HG02610 (cell line): ENCODE measurements at regions not wholly inside any gene's neighbourhood (a gene's known extent, or its start where the extent isn't known, plus 50 kb on each side); places are given as distances from the start of the nearest gene placed in this dataset.
"Not testable (repeated sequence)": the region's sequence is repeated elsewhere in the genome, so short reads cannot be mapped to it uniquely, and the experiment has no call there.

Experiments used
- ATAC-seq: cut with Tn5 transposase; IDR thresholded peaks from one replicate; pipeline ENCODE4 v1.9.1; 2021; ENCODE audit warnings: mild to moderate bottlenecking, moderate library complexity; ENCODE audit not compliant: unreplicated experiment

GRCh38 chr2:7094231-7094741 lies 177.1 kb downstream of the RNF144A start:
- ATAC-seq = no peak

- ATAC-seq = no peak
Measured at GRCh38 chr2:7096726-7097352, 179.6 kb downstream of the RNF144A start.

DNA sequence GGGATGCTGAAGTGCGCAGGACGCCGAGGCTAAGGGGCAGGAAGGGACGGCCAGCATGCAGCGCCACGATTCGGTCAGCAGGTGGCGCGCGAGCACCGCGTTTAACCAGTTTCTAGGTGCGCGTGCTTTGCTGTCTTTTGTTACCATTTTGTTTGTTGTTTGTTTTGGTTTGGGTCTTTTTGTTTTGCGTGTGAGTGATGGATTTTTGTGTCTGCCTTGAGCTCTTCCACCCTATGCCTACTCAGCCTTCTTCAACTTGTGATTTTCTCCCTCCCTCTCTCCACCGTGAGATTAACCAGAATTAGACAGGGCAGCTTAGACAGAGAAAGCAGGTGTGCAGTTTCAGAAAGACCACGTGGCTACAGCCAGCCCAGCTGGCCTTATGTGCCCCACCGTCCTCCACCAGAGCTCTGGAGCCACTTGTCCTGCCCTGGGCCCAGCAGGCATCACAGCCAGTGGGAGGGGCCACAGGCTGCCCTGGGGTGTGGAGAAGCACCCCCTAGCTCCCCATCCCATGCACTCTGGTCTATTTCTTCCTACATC lies 180.2 kb downstream of the RNF144A start:
- ATAC-seq = peak; percentile 89

DNA sequence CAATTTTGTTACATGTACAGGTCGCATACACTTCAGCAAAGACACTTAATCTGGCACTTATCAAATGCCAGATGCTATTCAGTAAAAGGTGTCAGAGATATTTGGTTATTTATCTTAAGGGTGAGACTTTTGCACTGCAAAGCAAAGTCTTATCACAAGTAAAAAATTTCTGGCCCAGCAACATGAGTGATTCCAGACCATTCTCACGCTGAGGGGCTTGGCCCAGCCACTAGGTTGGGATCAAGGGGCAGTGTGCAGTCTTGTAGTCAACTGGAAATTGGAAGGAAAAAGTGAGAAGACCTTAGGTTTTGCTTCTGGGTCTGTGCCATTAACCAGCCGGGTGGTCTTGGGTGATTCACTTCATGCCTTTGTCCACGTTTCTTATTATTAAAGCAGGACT lies 181.6 kb downstream of the RNF144A start:
- ATAC-seq = no peak

DNA sequence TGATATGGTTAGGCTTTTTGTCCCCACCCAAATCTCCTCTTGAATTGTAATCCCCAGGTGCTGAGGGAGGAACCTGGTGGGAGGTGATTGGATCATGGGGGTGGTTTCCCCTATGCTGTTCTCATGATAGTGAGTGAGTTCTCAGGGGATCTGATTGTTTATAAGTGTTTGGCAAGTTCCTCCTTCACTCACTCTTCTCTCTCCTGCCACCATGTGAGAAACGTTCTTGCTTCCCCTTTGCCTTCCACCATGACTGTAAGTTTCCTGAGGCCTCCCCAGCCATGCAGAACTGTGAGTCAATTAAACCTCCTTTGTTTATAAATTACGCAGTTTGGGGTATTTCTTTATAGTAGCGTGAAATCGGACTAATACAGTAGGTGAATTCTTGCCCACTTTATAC lies 182.5 kb downstream of the RNF144A start:
- ATAC-seq = not testable (repeated sequence)

GRCh38 chr2:7102826-7103225 lies 185.6 kb downstream of the RNF144A start:
- ATAC-seq = no peak

DNA sequence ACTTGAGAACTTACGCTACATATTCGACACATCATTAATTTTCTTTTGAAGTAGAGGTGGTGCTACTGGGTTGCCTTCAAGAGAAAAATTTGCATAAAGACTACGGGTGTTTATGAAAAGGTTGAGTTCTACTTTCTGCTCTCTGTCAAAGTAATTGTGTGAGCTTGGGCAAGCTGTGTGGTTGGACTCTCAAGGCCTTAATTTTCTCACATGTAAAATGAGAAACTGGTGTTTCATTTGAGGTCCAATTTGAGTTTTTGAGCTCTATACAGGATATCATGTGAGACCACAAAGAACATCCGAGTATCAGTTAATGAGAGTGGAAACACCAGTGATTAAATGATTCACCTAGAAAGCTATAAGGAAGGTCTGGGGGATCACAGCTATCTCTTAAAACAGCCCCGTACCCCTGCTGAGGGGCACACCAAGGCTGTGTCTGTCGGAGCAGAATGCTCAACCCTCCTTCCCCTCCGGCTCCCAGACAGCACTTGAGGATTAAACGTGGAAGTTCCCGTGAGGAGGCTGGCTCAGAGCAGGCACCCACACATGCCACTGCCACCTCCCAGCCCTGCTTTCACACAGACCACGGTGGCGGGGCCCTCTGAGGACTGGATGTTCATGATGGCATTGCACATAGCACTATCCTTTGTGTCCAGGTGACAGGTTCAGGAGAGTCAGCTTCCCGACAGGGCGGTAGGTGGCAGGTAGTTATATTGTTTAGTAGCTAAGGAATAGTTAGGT lies 191.8 kb downstream of the RNF144A start:
- ATAC-seq = no peak

DNA sequence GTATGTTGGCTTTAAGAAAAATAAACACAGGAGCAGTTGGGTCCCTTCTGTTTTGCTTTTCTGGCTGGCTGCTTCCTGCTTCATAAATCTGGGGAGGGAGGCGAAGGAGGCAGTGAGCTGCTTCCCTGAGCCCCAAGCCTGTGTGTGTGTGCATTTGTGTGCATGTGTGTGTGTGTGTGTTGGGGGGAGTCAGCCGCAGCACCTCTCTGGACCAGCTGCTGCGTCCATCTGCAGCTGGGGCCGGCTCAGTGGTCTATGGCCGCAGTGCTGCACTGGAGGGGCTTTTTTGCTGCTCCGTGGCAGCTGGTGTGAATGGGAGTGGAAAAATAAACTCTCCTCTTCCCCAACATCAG lies 192.3 kb downstream of the RNF144A start:
- no peak for ATAC-seq

GRCh38 chr2:7111626-7112025 lies 194.4 kb downstream of the RNF144A start:
- ATAC-seq = no peak

DNA sequence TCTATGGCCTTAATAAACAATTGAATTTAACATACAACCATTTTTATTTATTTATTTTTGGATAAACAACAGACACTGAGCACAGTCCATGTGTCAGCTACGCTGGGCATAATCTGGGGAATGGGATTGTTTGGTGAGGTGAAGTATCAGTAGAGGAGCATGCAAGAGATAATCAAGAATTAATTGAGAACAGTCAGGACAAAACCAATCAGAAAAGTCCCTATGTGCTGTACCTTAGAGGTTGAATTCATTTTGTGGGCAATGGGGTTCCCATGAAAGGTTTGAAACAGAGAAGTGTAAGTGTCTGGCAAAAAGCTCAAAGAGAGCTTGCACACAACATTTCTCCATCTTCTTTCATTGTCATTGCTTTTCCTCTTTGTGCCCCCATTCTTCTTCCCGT lies 198.2 kb downstream of the RNF144A start:
- ATAC-seq = no peak

GRCh38 chr2:7115906-7116305 lies 198.7 kb downstream of the RNF144A start:
- ATAC-seq = no peak

DNA sequence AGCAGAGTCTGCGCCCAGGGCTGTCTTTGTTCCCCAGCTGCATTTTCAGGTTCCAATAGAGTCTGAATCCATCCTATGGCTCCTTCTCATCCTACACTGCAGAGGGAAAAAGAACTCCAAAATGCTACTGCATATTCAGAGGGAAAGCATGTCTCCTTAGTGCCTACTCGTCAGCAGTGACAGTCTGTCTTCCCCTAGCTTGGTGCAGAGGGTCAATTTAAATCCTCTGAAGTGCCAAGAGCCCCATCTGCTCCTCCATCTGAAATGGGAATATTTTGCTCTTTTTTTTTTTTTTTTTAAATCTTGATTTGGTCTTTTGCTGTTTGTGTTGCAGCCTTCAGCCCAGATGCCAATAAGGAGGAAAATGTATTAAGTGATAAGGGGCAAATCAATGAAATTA lies 199.3 kb downstream of the RNF144A start:
- no peak for ATAC-seq

DNA sequence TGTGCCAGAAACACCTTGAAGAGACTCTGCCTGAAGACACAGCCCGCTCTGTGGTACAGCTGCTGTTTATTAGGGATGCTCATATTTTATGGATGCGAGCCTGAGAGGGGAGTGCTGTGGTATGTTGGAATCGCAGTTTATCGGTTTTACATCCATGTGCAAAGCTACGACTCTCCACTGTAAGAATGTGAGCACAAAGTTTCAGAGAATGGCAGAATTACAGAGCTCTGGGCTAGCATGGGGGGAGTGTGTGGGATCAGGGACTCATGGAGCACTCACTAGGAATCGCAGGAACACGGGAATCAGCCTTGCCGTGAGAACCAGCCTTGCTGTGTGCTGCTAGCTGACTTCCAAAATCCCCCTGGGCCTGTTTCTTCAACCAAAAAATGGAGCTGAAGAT lies 199.9 kb downstream of the RNF144A start:
- no peak for ATAC-seq

- ATAC-seq = no peak
Measured at GRCh38 chr2:7118606-7119131, 201.5 kb downstream of the RNF144A start.

DNA sequence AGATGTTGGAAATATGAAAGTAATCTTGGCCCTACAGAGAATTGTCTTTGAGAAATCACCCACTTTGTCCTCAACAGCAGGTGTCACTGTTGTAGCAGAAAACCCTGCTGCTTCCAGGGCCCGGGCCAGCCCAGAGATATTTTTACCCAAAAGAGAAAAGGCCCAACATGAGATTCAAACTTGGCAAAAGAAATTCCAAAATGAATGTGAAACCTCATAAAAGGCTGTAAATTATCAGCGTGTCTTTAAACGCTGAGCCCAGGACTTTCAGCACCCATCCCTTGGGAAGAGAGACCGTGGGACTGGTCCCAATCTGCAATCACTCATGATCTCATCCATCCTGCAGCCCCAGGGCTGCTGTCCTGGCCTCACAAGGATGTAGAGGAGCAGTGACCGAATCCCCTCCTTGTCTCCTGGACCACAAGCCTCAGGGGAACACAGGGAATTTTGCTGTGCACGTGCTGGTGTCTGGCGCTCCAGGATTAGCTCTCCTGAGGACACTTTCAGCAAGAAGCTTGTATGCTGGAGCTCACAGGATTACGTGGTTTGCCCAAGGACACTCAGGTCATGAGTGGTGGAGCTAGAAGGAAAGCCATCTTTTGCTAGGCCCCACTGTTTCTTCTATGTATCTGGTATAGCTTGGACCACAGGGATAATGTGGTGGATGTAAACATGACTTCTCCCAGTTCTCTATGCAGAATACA lies 202.1 kb downstream of the RNF144A start:
- ATAC-seq = no peak

DNA sequence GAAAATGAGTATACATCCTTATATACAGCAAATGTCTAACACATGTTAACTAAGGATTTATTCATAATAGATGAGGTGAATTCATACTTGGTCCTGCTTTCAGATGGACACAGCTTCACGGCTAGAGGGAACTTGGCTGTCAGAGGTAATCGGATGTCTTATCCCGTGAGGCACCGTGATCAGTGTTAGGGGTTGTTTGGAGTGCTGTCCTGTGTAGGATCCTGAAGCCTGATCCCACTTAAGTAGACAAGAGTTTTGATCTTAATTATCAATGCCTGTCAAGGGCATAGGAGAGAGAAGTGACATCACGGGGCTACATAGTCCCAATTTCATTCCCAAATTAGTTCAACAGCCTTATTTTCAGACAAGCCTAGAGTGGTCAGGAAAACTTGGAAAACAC lies 204.6 kb downstream of the RNF144A start:
- ATAC-seq = no peak

DNA sequence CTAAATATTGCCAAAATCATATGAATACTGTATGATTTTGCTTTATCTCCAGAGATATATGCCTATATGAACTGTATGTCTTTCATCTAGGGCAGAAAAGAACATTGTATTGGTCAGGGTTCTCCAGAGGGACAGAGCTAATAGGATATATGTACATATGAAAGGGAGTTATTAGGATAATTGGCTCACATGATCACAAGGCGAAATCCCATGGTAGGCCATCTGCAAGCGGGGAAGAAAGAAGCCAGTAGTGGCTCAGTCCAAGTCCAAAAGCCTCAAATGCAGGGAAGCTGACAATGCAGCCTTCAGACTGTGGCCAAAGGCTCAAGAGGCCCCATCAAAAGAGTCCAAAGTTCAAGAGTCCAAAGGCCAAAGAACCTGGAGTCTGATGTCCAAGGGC lies 209.9 kb downstream of the RNF144A start:
- ATAC-seq = no peak

DNA sequence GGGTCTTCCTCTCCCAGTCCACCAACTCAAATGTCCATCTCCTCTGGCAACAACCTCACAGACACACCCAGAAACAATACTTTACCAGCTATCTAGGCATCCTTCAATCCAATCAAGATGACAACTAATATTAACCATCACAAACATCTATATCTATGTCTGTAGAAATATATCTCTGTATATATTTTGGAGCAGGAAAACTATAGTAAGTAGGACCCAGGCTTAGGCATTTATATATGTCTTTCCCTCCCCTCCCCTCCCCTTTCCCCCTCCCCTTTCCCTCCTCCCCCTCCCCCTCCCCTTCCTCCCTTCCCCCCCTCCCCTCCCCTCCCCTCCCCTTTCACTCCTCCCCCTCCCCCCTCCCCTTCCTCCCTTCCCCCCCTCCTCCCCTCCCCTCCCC lies 210.5 kb downstream of the RNF144A start:
- ATAC-seq = no peak

DNA sequence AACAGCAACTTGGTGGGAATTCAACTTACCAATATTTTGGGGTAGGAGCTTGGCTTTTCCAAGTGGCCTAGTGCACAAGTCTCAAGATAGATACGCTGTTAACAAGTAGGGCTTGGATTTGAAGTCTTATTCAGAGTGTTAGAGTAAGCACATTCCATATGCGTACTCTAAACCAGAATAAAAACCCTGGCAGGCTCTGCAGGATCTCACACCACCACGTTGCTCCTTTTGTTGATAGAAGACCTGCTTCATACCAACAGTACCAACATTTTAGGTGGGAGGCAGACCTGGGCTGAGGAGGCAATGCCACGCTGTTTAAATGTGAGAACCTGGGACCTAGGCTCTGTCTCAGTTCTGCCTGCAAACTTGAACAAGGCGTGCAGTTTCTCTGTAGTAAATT lies 214.0 kb downstream of the RNF144A start:
- no peak for ATAC-seq

DNA sequence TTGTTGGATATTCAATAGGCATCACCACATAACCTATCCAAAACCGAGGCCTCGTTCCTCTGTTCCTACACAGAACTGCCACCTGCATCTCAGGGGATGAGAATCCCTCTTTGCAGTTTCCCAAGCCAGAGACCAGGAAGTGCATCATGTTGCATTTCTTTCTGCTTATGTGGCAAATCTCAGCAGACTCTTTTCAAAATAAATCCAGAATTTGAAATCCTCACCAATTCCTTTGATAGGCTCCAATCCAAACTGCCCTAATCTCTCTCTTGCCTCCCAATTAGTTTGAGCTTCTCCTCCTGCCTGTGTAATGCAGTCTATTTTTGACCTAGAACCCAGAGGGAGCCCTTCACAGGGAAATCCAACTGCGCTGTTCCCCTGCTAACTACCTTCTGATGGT lies 215.5 kb downstream of the RNF144A start:
- ATAC-seq = no peak

GRCh38 chr2:7133521-7133920 lies 216.3 kb downstream of the RNF144A start:
- ATAC-seq = no peak

DNA sequence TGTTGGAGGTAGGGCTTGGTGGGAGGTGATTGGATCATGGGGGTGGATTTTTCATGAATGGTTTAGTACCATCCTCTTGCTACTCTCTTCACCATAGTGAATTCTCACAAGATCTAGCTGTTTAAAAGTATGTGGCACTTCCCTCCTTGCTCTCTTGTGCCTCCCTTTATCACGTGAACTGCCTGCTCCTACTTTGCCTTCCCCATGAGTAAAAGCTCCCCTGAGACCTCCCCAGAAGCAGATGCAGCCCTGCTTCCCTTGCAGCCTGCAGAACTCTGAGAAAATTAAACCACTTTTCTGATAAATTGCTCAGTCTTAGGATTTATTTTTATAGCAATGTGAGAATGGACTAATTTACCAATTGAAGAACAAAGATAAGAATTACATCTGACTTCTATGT lies 223.1 kb downstream of the RNF144A start:
- ATAC-seq = no peak
